ENCODE measurements at regions not wholly inside any gene's neighbourhood (a gene's known extent, or its start where the extent isn't known, plus 50 kb on each side); places are given as distances from the start of the nearest gene placed in this dataset.
"Not testable (repeated sequence)": the region's sequence is repeated elsewhere in the genome, so short reads cannot be mapped to it uniquely, and the experiment has no call there.

DNA sequence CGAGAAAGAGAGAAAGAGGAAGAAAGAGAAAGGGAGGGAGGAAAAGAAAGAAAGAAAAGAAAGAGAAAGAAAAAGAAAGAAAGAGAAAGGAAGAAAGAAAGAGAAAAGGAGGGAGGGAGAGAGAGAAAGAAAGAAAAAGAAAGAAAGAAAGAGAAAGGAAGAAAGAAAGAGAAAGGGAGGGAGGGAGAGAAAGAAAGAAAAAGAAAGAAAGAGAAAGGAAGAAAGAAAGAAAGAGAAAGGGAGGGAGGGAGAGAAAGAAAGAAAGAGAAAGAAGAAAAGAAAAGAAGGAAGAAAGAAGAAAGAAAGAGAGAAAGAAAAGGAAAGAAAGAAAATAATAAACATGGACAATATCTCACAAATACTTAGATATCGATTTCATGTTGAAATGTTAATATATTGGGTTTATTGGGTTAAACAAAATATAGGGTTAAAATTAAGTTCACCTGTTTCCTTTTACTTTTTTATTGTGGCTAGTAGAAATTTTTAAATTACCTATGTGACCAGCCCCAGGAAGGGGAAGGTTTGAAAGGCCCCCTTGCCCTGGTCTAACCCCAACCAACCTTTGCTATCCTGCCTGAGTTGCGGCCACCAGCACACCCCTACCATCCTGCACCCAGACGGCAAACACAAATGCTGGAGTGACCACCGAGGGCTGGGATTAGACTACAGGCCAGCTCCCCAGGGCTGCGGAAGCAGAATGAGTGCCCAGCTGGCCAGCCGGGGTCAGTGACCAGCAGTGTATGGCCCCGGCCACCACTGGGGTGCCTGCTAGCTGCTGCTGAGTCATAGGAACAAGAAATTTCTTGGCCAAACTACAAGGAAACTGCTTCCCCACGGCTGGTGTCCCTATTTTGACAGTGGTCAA lies 81.0 kb upstream of the FGF3 start:
- no peaks in the 10 kb centered on the region for H3K36me3 ChIP-seq (ENCODE audit: low read length)
- no peak overlapping the region for H3K4me2 ChIP-seq (ENCODE audit: low read depth, low read length, poor library complexity, severe bottlenecking)
- H3K9ac ChIP-seq (ENCODE audit: low read length): no peak overlapping the region
- no peaks in the 10 kb centered on the region for H4K20me1 ChIP-seq (ENCODE audit: low read depth, low read length)
- TF ChIP-seq CTCF (IDR thresholded peaks at IDR 0.05; ENCODE audit: insufficient read depth, low read length, poor library complexity, severe bottlenecking): no peak
- TF ChIP-seq EZH2phosphoT487 (conservative IDR thresholded peaks at IDR 0.05; ENCODE audit: low read length): no peak
- H3K9me3 ChIP-seq (ENCODE audit: insufficient read depth, low read length): no peaks in the 10 kb centered on the region
- H3K27ac ChIP-seq (ENCODE audit: low read depth, low read length): no peak overlapping the region
- H3F3A ChIP-seq (ENCODE audit: insufficient read depth): no peaks in the 10 kb centered on the region
- no peaks in the 10 kb centered on the region for H3K79me2 ChIP-seq (ENCODE audit: insufficient read depth, low read length)
- no peaks in the 10 kb centered on the region for H3K9me2 ChIP-seq (replicated peaks; ENCODE audit: insufficient read depth, low read length)
- H3K27me3 ChIP-seq (ENCODE audit: low read length): no peaks in the 10 kb centered on the region
- no peak overlapping the region for H3K4me3 ChIP-seq (ENCODE audit: insufficient read depth, low read length, poor library complexity, severe bottlenecking)
- no peak overlapping the region for H2AFZ ChIP-seq (ENCODE audit: low read depth, low read length, severe bottlenecking)

DNA sequence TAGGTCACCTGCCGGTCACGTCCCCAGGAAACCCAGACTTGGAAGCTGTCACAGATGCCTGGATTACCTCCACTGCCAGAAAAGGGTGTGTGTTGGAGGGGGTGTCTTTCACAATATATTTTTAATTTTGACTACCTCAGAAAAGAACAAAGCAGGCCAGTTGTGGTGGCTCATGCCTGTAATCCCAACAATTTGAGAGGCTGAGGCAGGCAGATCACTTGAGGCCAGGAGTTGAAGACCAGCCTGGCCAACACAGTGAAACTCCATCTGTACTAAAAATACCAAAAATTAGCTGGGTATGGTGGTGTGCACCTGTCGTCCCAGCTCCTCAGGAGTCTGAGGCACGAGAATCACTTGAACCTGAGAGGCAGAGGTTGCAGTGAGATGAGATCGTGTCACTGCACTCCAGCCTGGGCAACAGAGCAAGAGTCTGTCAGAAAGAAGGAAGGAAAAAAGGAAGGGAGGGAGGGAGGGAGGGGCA lies 81.6 kb upstream of the FGF3 start:
- not testable (repeated sequence) for H3K9me2 ChIP-seq (replicated peaks; ENCODE audit: insufficient read depth, low read length); H2AFZ ChIP-seq (ENCODE audit: low read depth, low read length, severe bottlenecking); H3K27me3 ChIP-seq (ENCODE audit: low read length); H3F3A ChIP-seq (ENCODE audit: insufficient read depth); H3K36me3 ChIP-seq (ENCODE audit: low read length); H4K20me1 ChIP-seq (ENCODE audit: low read depth, low read length); H3K4me2 ChIP-seq (ENCODE audit: low read depth, low read length, poor library complexity, severe bottlenecking); H3K27ac ChIP-seq (ENCODE audit: low read depth, low read length); H3K79me2 ChIP-seq (ENCODE audit: insufficient read depth, low read length); H3K4me3 ChIP-seq (ENCODE audit: insufficient read depth, low read length, poor library complexity, severe bottlenecking); H3K9ac ChIP-seq (ENCODE audit: low read length); H3K9me3 ChIP-seq (ENCODE audit: insufficient read depth, low read length)

- no peak for TF ChIP-seq EZH2phosphoT487 (conservative IDR thresholded peaks at IDR 0.05; ENCODE audit: low read length)
- no peak for TF ChIP-seq CTCF (IDR thresholded peaks at IDR 0.05; ENCODE audit: insufficient read depth, low read length, poor library complexity, severe bottlenecking)
- H3F3A ChIP-seq (ENCODE audit: insufficient read depth): no peaks in the 10 kb centered on the region
- no peaks in the 10 kb centered on the region for H4K20me1 ChIP-seq (ENCODE audit: low read depth, low read length)
- no peaks in the 10 kb centered on the region for H3K36me3 ChIP-seq (ENCODE audit: low read length)
- no peaks in the 10 kb centered on the region for H3K9me2 ChIP-seq (replicated peaks; ENCODE audit: insufficient read depth, low read length)
- H3K27ac ChIP-seq (ENCODE audit: low read depth, low read length): no peak overlapping the region
- H3K4me2 ChIP-seq (ENCODE audit: low read depth, low read length, poor library complexity, severe bottlenecking): no peak overlapping the region
- H2AFZ ChIP-seq (ENCODE audit: low read depth, low read length, severe bottlenecking): no peak overlapping the region
- no peaks in the 10 kb centered on the region for H3K79me2 ChIP-seq (ENCODE audit: insufficient read depth, low read length)
- no peaks in the 10 kb centered on the region for H3K9me3 ChIP-seq (ENCODE audit: insufficient read depth, low read length)
- no peak overlapping the region for H3K9ac ChIP-seq (ENCODE audit: low read length)
- no peaks in the 10 kb centered on the region for H3K27me3 ChIP-seq (ENCODE audit: low read length)
- H3K4me3 ChIP-seq (ENCODE audit: insufficient read depth, low read length, poor library complexity, severe bottlenecking): no peak overlapping the region
These were observed 83.1 kb upstream of the FGF3 start for GRCh38 chr11:69902337-69902736.

DNA sequence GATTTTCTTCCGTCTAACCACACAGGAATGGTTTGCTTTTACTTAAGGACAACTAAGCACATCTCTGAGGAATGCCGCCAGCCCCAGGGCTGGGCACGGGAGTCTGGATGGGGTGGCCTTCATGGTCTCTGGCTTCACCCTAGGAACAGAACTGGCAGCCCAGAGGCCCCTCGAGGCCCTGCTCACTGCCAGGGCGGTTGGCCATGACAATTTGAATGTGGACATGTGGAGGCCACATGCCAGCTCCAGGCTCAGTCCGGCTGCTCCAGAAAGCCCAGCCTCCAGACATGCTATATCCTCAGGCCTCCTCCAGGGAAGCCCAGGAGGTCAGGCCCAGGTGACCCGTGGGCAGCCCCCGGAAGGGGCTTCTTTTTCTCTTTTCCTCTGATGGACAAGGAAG lies 84.0 kb upstream of the FGF3 start:
- Histone ChIP-seq H3K9me2 (replicated peaks; ENCODE audit: insufficient read depth, low read length) (no peaks in the 10 kb centered on the region), H3K9me3 (ENCODE audit: insufficient read depth, low read length) (no peaks in the 10 kb centered on the region), H3K4me3 (ENCODE audit: insufficient read depth, low read length, poor library complexity, severe bottlenecking) (no peak overlapping the region), H3K79me2 (ENCODE audit: insufficient read depth, low read length) (no peaks in the 10 kb centered on the region), H2AFZ (ENCODE audit: low read depth, low read length, severe bottlenecking) (no peak overlapping the region), H4K20me1 (ENCODE audit: low read depth, low read length) (no peaks in the 10 kb centered on the region), H3K27ac (ENCODE audit: low read depth, low read length) (no peak overlapping the region), H3K9ac (ENCODE audit: low read length) (no peak overlapping the region), H3K36me3 (ENCODE audit: low read length) (no peaks in the 10 kb centered on the region), H3K27me3 (ENCODE audit: low read length) (no peaks in the 10 kb centered on the region), H3F3A (ENCODE audit: insufficient read depth) (no peaks in the 10 kb centered on the region), H3K4me2 (ENCODE audit: low read depth, low read length, poor library complexity, severe bottlenecking) (no peak overlapping the region)
- TF ChIP-seq EZH2phosphoT487 (conservative IDR thresholded peaks at IDR 0.05; ENCODE audit: low read length): no peak
- TF ChIP-seq CTCF (IDR thresholded peaks at IDR 0.05; ENCODE audit: insufficient read depth, low read length, poor library complexity, severe bottlenecking): no peak
